ENCODE measurements at regions not wholly inside any gene's neighbourhood (a gene's known extent, or its start where the extent isn't known, plus 50 kb on each side); places are given as distances from the start of the nearest gene placed in this dataset.

- no peaks in the 10 kb centered on the region for H3K36me3 ChIP-seq (ENCODE audit: control insufficient read depth in 2 of 2, insufficient read depth in 1 of 2, low read length in 2 of 2)
- CTCF ChIA-PET = no interaction called here
- no peak for TF ChIP-seq ZNF548 (tag by site-specific recombination; IDR thresholded peaks at IDR 0.05)
- TF ChIP-seq TCF7L2 (IDR thresholded peaks at IDR 0.05; ENCODE audit: borderline replicate concordance, low read depth, low read length) = no peak
- TF ChIP-seq ZNF549 (tag by site-specific recombination; IDR thresholded peaks at IDR 0.05) = no peak
- TF ChIP-seq ZNF16 (tag by site-specific recombination; IDR thresholded peaks at IDR 0.05; ENCODE audit: low read depth) = no peak
- no peak for TF ChIP-seq ZNF747 (tag by site-specific recombination; IDR thresholded peaks at IDR 0.05)
- no peak for TF ChIP-seq ZNF266 (tag by site-specific recombination; IDR thresholded peaks at IDR 0.05; ENCODE audit: low read depth)
- no peak for TF ChIP-seq KLF7 (tag by site-specific recombination; IDR thresholded peaks at IDR 0.05; ENCODE audit: borderline replicate concordance)
- TF ChIP-seq SCRT2 (tag by site-specific recombination; IDR thresholded peaks at IDR 0.05) = no peak
- no peaks in the 10 kb centered on the region for H3K4me1 ChIP-seq (ENCODE audit: control insufficient read depth, insufficient read depth, low read length)
- POLR2A ChIA-PET = no interaction called here
- no peak overlapping the region for H3K4me3 ChIP-seq (ENCODE audit: low read depth, low read length)
- H3K9me3 ChIP-seq (ENCODE audit: control insufficient read depth, insufficient read depth, low read depth, low read length) = no peaks in the 10 kb centered on the region
- H3K27ac ChIP-seq (ENCODE audit: extremely low read depth, low read depth, low read length) = no peak overlapping the region
These were observed 167.5 kb downstream of the SLC6A15 start for GRCh38 chr12:84745127-84745526.

GRCh38 chr12:84741692-84742091 is 170.9 kb downstream of the SLC6A15 start:
- TF ChIP-seq AEBP2 (tag by site-specific recombination; IDR thresholded peaks at IDR 0.05; ENCODE audit: borderline replicate concordance) = no peak
- TF ChIP-seq ZNF623 (tag by site-specific recombination; IDR thresholded peaks at IDR 0.05) = no peak
- no peak for TF ChIP-seq ZNF133 (tag by site-specific recombination; IDR thresholded peaks at IDR 0.05)
- no peak for TF ChIP-seq ZNF654 (tag by site-specific recombination; IDR thresholded peaks at IDR 0.05; ENCODE audit: low read depth)
- TF ChIP-seq FEZF1 (tag by site-specific recombination; IDR thresholded peaks at IDR 0.05) = no peak
- no peak for TF ChIP-seq ELK4 (IDR thresholded peaks at IDR 0.05; ENCODE audit: borderline replicate concordance, low read depth, low read length)
- no peak overlapping the region for H3K27ac ChIP-seq (ENCODE audit: extremely low read depth, low read depth, low read length)
- ChIA-PET CTCF (interaction anchor here (1.1 kb wide), 1 partner anchor 244 kb away, joined by 3 read pairs; no protein-coding TSS in a partner anchor), POLR2A (no interaction called here)
- no peak overlapping the region for H3K4me3 ChIP-seq (ENCODE audit: low read depth, low read length)
- no peaks in the 10 kb centered on the region for H3K4me1 ChIP-seq (ENCODE audit: control insufficient read depth, insufficient read depth, low read length)
- H3K9me3 ChIP-seq (ENCODE audit: control insufficient read depth, insufficient read depth, low read depth, low read length) = no peaks in the 10 kb centered on the region
- no peaks in the 10 kb centered on the region for H3K36me3 ChIP-seq (ENCODE audit: control insufficient read depth in 2 of 2, insufficient read depth in 1 of 2, low read length in 2 of 2)

- ChIA-PET POLR2A (no interaction called here), CTCF (interaction anchor here (1.1 kb wide), 1 partner anchor 243 kb away, joined by 3 read pairs; no protein-coding TSS in a partner anchor)
- TF ChIP-seq ZNF513 (tag by site-specific recombination; IDR thresholded peaks at IDR 0.05) = no peak
- TF ChIP-seq ZNF155 (tag by site-specific recombination; IDR thresholded peaks at IDR 0.05) = no peak
- no peak for TF ChIP-seq ZNF341 (tag by site-specific recombination; IDR thresholded peaks at IDR 0.05; ENCODE audit: low read depth)
- no peak for TF ChIP-seq ZNF426 (tag by site-specific recombination; IDR thresholded peaks at IDR 0.05)
- TF ChIP-seq ZNF416 (tag by site-specific recombination; IDR thresholded peaks at IDR 0.05) = no peak
- TF ChIP-seq ZNF639 (tag by site-specific recombination; IDR thresholded peaks at IDR 0.05) = no peak
- no peak for TF ChIP-seq ZNF791 (tag by site-specific recombination; IDR thresholded peaks at IDR 0.05)
- no peak for TF ChIP-seq ZNF621 (tag by site-specific recombination; IDR thresholded peaks at IDR 0.05)
- TF ChIP-seq ZNF580 (tag by site-specific recombination; IDR thresholded peaks at IDR 0.05) = no peak
- no peak for TF ChIP-seq OSR2 (tag by site-specific recombination; IDR thresholded peaks at IDR 0.05)
- TF ChIP-seq ZNF548 (tag by site-specific recombination; IDR thresholded peaks at IDR 0.05) = no peak
- TF ChIP-seq ZNF391 (tag by site-specific recombination; IDR thresholded peaks at IDR 0.05; ENCODE audit: borderline replicate concordance, low read depth) = no peak
- no peaks in the 10 kb centered on the region for H3K4me1 ChIP-seq (ENCODE audit: control insufficient read depth, insufficient read depth, low read length)
- no peaks in the 10 kb centered on the region for H3K36me3 ChIP-seq (ENCODE audit: control insufficient read depth in 2 of 2, insufficient read depth in 1 of 2, low read length in 2 of 2)
- H3K27ac ChIP-seq (ENCODE audit: extremely low read depth, low read depth, low read length) = no peak overlapping the region
- no peak overlapping the region for H3K4me3 ChIP-seq (ENCODE audit: low read depth, low read length)
- H3K9me3 ChIP-seq (ENCODE audit: control insufficient read depth, insufficient read depth, low read depth, low read length) = no peaks in the 10 kb centered on the region
These were observed 171.6 kb downstream of the SLC6A15 start for GRCh38 chr12:84741031-84741430.
